ENCODE measurements at regions not wholly inside any gene's neighbourhood (a gene's known extent, or its start where the extent isn't known, plus 50 kb on each side); places are given as distances from the start of the nearest gene placed in this dataset.
"Not testable (repeated sequence)": the region's sequence is repeated elsewhere in the genome, so short reads cannot be mapped to it uniquely, and the experiment has no call there.

DNA sequence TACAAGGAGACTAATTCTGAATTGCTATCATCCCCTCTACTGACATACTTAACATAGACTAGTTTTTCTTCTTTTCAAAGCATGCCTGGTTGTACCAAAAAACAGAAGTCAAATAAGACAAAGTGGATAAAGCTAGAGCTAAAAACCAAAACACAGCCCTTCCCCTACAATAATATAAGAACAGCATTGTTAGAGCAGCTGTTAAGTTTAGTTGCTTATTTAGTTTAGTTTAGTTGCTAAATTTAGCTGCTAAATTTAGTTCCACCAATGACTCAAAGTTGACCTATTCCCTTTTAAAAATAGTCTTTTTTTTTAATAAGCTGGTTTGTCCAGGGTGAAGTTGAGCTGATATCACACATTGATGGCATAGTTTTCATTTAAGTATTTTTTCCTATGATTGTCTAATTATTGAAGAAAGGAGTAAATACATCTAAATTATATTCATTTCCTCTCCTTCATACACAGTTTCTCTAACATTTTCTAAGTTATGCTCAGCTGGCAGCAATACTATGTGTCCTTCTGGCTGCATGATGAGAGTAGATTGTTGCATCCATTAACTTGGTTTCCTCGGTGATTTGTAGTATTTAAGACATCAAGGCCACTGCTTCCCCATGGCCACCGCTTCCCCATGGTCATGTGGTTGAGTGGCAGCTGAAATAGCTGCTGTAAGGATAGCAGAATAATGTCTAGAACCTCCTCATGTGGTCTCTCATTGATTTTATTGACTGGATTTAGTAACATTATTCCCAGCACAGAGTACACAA, 718.6 kb upstream of the NECTIN3 start:
- no peak overlapping the region for H3K27ac ChIP-seq
- no peaks in the 10 kb centered on the region for H3K27me3 ChIP-seq
- TF ChIP-seq, protein P1, sequence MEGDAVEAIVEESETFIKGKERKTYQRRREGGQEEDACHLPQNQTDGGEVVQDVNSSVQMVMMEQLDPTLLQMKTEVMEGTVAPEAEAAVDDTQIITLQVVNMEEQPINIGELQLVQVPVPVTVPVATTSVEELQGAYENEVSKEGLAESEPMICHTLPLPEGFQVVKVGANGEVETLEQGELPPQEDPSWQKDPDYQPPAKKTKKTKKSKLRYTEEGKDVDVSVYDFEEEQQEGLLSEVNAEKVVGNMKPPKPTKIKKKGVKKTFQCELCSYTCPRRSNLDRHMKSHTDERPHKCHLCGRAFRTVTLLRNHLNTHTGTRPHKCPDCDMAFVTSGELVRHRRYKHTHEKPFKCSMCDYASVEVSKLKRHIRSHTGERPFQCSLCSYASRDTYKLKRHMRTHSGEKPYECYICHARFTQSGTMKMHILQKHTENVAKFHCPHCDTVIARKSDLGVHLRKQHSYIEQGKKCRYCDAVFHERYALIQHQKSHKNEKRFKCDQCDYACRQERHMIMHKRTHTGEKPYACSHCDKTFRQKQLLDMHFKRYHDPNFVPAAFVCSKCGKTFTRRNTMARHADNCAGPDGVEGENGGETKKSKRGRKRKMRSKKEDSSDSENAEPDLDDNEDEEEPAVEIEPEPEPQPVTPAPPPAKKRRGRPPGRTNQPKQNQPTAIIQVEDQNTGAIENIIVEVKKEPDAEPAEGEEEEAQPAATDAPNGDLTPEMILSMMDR (IDR thresholded peaks at IDR 0.05) = no peak

DNA sequence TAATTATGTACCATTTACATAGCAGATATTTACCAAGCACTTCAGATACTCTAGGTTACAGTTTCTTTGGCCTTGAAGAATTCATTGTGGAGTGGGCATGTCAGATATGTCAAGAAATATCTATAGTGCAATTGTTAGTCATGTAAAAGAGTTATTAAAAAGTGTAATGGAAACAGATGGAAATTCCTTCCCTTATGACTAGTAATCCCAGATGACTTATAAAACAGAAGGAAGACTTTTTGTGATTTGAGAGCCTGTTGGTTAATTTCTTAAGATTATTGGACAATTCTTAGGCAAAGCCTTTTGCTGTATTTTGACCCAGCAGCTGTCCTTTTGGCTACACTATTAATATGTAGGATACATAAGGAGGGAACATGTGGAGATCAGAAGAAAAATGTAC, 708.9 kb upstream of the NECTIN3 start:
- no peaks in the 10 kb centered on the region for H3K36me3 ChIP-seq
- DNase-seq (ENCODE audit: low spot score) = no peak
- TF ChIP-seq, protein P1 (IDR thresholded peaks at IDR 0.05) = no peak

More for the DNA sequence above, 718.6 kb upstream of the NECTIN3 start:
- no peak for DNase-seq (ENCODE audit: low spot score)
- H3K4me3 ChIP-seq = no peak overlapping the region
- H3K4me1 ChIP-seq = no peaks in the 10 kb centered on the region
- no peaks in the 10 kb centered on the region for H3K9me3 ChIP-seq
- no peaks in the 10 kb centered on the region for H3K36me3 ChIP-seq

DNA sequence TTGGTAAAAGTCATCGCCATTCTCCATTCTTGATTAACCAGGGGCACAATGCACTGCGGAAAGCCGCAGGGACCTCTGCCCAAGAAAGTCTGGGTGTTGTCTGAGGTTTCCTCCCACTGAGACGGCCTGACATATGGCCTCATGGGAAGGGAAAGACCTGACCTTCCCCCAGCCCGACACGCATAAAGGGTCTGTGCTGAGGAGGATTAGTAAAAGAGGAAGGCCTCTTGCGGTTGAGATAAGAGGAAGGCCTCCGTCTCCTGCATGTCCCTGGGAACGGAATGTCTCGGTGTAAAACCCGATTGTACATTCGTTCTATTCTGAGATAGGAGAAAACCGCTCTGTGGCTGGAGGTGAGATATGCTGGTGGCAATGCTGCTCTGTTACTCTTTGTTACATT, 704.3 kb upstream of the NECTIN3 start:
- DNase-seq (ENCODE audit: low spot score); H3K9me3 ChIP-seq; H3K4me1 ChIP-seq; H3K27ac ChIP-seq; H3K36me3 ChIP-seq; H3K4me3 ChIP-seq; H3K27me3 ChIP-seq: not testable (repeated sequence)

More for the DNA sequence above, 708.9 kb upstream of the NECTIN3 start:
- H3K4me1 ChIP-seq = no peaks in the 10 kb centered on the region
- H3K9me3 ChIP-seq = no peaks in the 10 kb centered on the region
- H3K27ac ChIP-seq = no peak overlapping the region
- H3K27me3 ChIP-seq = no peaks in the 10 kb centered on the region
- no peak overlapping the region for H3K4me3 ChIP-seq

DNA sequence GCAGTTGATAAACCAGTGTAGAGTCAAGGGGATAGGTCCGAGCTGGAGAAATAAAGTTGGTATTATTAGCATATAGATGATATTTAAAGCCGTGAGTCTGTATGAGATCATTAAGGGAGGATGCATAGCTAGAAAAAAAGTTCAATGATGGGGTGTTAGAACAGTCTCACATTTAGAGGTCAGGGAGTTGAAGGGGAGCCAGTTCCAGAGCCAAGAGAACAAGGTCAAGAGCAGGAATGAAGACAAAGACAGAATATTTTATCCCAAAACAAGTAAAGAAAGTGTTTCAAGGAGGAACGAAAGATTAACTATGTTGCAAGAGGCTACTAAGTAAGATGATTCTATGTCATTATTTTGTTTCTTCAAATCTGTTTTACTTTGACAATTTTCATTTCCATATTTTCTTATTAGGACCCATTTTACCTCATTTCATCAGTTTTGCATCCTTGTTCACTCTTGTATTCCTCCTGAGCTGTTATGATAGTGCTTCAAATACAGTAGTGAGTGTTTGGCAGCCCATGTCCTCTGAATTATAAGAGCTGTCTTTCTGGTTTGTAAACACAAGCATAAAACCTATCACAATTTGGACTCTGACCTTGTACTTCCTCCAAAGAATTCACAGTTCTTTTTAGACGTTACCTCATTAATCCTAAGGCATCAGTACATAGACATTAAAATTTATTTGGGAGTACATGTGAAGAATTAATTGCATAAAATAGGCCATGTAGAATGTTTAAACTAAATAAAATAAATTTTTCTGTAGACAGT, 695.7 kb upstream of the NECTIN3 start:
- Histone ChIP-seq H3K4me1 (no peaks in the 10 kb centered on the region), H3K27ac (no peak overlapping the region), H3K9me3 (no peaks in the 10 kb centered on the region), H3K27me3 (no peaks in the 10 kb centered on the region), H3K36me3 (no peaks in the 10 kb centered on the region), H3K4me3 (no peak overlapping the region)
- TF ChIP-seq, protein P1 (IDR thresholded peaks at IDR 0.05) = no peak
- DNase-seq (ENCODE audit: low spot score) = no peak

DNA sequence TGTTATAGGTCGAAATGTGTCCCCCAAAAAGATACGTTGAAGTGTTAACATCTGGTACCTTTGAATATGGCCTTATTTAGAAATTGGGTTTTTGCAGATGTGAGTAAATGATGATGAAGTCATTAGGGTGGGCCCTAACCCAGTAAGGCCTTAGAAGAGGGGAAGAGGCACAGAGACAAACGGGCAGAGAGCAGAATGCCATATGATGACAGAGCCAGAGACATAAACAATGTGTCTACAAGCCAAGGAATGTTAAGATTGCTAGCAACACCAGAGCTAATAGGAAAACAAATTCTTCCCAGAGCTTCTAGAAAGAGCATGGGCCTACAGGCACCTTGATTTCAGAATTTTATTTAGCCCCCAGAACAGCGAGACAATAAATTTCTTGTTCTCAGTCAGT, 693.1 kb upstream of the NECTIN3 start:
- Histone ChIP-seq H3K4me3 (no peak overlapping the region), H3K4me1 (no peaks in the 10 kb centered on the region), H3K27ac (no peak overlapping the region), H3K36me3 (no peaks in the 10 kb centered on the region), H3K9me3 (no peaks in the 10 kb centered on the region), H3K27me3 (no peaks in the 10 kb centered on the region)
- no peak for DNase-seq (ENCODE audit: low spot score)
- TF ChIP-seq, protein P1 (IDR thresholded peaks at IDR 0.05) = no peak

DNA sequence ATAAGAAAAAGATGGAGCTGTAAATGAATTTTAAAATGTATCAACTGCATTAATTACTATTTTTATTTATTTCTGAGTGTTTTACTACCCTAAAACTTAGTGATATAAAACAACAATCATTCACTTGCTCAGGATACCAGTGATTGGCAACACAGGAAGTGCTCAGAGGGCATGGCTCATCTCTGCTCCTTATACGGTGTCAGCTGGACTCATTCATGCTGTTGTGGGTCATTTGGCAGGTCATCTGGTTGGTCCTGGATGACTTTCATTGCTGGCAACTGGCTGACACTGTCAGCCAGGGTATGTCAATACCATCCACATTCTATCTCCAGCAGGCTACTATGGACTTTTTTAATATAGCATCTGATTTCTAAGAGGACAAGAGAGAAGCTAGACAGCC, 689.6 kb upstream of the NECTIN3 start:
- Histone ChIP-seq H3K36me3 (no peaks in the 10 kb centered on the region), H3K4me3 (no peak overlapping the region), H3K27me3 (no peaks in the 10 kb centered on the region), H3K9me3 (no peaks in the 10 kb centered on the region), H3K27ac (no peak overlapping the region), H3K4me1 (no peaks in the 10 kb centered on the region)
- TF ChIP-seq, protein P1 (IDR thresholded peaks at IDR 0.05) = no peak
- DNase-seq (ENCODE audit: low spot score) = no peak

Data from right atrium auricular region (tissue), 2 donors.